Dendritic cell treated with granulocyte-macrophage colony-stimulating factor and Interleukin-4, amounts not matched to agents 40 ng/mL and 50 ng/mL, for 4 days (primary cell): ENCODE measurements at regions not wholly inside any gene's neighbourhood (a gene's known extent, or its start where the extent isn't known, plus 50 kb on each side); places are given as distances from the start of the nearest gene placed in this dataset.

Experiments used
- H3K27ac Mint-ChIP-seq: one replicate; pipeline ENCODE4 v1.8.0; 2022; ENCODE audit warnings: mild to moderate bottlenecking, mixed read lengths
- H3K27me3 Mint-ChIP-seq: one replicate; pipeline ENCODE4 v1.8.0; 2022; ENCODE audit warnings: mild to moderate bottlenecking, mixed read lengths
- H3K36me3 Mint-ChIP-seq: one replicate; pipeline ENCODE4 v1.8.0; 2022; ENCODE audit warnings: low read depth, mixed read lengths
- H3K4me1 Mint-ChIP-seq: one replicate; pipeline ENCODE4 v1.8.0; 2022; ENCODE audit warnings: low read depth, mixed read lengths
- H3K4me3 Mint-ChIP-seq: one replicate; pipeline ENCODE4 v1.8.0; 2022; ENCODE audit warnings: mild to moderate bottlenecking, moderate library complexity, mixed read lengths
- H3K9me3 Mint-ChIP-seq: one replicate; pipeline ENCODE4 v1.8.0; 2022; ENCODE audit warnings: mixed read lengths
- intact Hi-C: fragments of 100-400 bp; cut with micrococcal nuclease; formaldehyde crosslinking; loops from one replicate; pipeline ENCODE4 v1.15.0; 2022

DNA sequence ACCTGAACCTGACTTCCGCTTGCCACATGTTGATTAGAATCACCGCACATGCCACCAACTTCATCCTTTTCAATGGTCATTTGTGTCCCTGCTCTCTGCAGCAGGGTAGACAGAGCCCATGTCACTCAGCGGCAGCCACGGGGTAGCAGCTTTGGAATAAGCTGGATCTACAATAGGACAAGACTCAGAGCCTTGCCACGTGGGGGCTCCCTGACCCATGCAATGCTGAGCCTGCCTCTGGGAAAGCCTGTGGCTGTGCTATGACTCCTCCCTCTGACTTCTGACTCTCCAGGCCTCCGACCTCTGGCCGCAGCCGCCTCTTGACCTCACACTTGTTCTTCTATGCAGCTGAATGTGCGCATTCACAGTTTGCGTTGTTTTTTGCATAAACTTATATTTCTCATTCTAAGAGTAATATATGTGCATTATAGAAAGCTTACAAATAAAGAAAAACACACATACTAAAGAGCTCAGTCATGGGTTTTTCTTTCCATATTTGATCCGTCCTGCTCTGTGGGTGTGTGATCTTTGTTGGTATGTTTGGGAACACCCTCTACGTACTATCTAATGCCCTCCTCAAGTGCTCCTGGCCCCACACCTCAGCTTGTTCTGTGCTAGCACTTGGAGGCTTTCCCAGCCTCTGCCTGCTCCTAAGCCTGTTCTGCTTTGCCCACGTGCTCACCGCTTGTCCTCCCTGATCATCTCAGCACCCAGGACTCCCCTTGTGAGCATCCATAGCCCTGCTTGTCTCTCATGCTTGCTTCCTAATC, 198.0 kb upstream of the MKI67 start:
- Mint-ChIP-seq H3K4me1 (no peaks in the 10 kb centered on the region), H3K4me3 (no peak overlapping the region), H3K27me3 (no peaks in the 10 kb centered on the region), H3K36me3 (no peaks in the 10 kb centered on the region), H3K9me3 (no peaks in the 10 kb centered on the region), H3K27ac (no peak overlapping the region)
- intact Hi-C loops, result no loop called here

DNA sequence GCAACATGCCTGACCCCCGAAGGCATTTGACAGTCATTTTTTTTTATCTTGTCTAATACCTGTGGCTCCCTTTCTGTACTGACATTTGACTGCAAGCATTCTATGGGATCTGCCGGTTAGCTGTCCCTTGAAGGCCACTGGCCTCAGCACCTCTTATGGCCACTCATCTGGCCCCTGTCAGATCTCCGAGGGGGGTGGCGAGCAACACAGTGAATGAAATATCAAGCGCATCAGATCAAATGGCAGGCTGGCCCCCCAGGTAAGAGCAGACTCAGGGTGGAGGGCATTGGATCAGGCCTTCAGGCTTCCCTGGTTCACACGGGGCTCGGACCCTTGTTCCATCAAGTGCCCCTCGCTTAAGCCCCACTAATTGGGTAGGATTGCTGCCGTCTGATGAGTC, 199.6 kb upstream of the MKI67 start:
- no peaks in the 10 kb centered on the region for H3K4me1 Mint-ChIP-seq
- no peaks in the 10 kb centered on the region for H3K9me3 Mint-ChIP-seq
- no peak overlapping the region for H3K27ac Mint-ChIP-seq
- H3K27me3 Mint-ChIP-seq, result peaks cover 1% of the 10 kb centered on the region
- H3K4me3 Mint-ChIP-seq, result no peak overlapping the region
- intact Hi-C loops, result no loop called here
- H3K36me3 Mint-ChIP-seq, result no peaks in the 10 kb centered on the region

DNA sequence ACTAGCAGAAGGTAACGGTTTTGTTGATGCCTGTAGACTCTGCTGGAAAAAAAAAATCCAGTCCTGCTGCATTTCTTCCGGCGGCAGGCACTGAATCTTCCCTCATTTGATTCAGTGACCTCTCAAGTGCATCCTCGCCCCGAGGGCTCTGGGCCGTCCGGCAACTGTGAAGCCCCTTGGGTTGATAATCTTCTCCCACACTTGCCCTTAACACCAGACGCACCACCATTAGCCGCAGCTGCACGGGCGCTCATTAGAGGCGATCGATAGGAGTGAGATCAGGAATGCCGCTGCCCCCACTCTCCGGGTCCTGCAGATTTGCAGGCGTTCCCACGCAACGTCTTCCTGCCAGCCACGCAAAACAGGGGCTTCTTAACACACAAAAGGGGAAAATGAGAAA, 200.0 kb upstream of the MKI67 start:
- H3K27ac Mint-ChIP-seq, result no peak overlapping the region
- no peaks in the 10 kb centered on the region for H3K4me1 Mint-ChIP-seq
- H3K9me3 Mint-ChIP-seq, result no peaks in the 10 kb centered on the region
- H3K36me3 Mint-ChIP-seq, result no peaks in the 10 kb centered on the region
- intact Hi-C loops, result no loop called here
- H3K27me3 Mint-ChIP-seq, result peaks cover 2% of the 10 kb centered on the region
- no peak overlapping the region for H3K4me3 Mint-ChIP-seq

DNA sequence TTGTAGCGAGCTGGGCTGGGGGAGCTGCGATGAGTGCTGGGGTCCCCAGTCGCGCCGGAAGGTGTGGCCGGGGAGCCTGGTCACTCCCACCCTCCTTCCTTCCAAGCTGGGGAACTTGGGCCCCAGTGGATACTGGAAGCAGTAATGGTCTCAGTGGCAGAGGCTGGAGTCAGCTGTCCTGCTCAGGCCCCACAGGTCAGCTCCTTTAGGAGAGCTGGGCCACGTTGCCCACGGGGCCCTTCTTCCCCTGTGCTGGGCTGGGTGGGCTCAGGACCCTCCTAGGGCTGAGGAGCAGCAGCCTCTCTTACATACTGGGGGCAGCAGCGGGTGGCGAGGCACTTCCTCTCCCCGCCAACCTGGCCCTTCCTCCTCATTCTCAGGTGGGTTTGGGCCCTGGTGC, 200.6 kb upstream of the MKI67 start:
- H3K4me3 Mint-ChIP-seq, result no peak overlapping the region
- H3K27ac Mint-ChIP-seq, result no peak overlapping the region
- H3K27me3 Mint-ChIP-seq, result peaks cover 3% of the 10 kb centered on the region
- no peaks in the 10 kb centered on the region for H3K9me3 Mint-ChIP-seq
- intact Hi-C loops, result no loop called here
- no peaks in the 10 kb centered on the region for H3K36me3 Mint-ChIP-seq
- no peaks in the 10 kb centered on the region for H3K4me1 Mint-ChIP-seq

DNA sequence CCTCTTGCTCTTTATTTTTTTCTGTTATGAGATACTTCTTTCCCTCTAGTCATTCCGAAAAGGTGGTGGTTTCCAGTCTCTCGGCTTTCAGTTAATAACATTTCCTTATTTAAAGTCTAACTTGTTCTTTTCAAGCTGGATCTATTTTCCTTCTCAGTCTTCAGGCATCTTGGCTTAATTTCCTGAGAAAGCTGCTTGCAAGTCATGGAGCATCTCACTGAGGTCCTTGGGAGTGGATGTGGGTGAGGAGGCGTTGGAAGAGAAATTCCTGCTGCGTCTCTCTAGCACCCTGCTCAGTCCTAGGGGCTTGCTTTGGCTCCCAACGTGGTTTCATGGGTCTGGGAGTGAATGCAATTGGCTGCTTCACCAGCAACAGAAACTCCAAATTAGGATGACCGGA, 210.2 kb upstream of the MKI67 start:
- Mint-ChIP-seq H3K27me3 (no peaks in the 10 kb centered on the region), H3K9me3 (no peaks in the 10 kb centered on the region), H3K4me1 (no peaks in the 10 kb centered on the region), H3K27ac (no peak overlapping the region), H3K4me3 (no peak overlapping the region), H3K36me3 (no peaks in the 10 kb centered on the region)
- intact Hi-C loops, result no loop called here

DNA sequence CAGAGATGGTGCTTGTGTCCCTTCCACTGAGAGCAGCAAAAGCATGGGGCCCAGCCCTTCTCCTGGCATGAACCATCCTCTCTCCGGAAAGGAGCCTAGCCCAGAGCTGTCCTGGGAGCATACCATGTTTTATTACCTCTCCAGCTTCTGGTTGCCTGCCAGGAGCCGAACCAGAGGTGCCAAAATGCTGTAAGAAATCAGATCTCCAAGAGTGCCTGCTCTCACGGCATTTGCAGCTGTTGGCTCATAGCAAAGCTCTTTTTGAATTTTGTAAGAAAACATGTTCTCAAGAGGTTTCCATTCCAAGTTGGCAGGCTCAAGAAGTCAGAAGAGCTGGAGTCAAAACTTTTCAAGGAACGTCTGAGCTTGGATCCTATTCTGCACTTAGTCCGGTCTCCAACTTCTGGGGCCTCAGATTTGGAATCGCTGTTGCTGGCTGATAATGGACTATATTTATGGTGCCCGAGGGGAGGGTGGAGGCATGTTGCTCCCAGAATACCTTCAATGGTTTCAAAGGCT, 211.7 kb upstream of the MKI67 start:
- H3K4me3 Mint-ChIP-seq, result no peak overlapping the region
- no peaks in the 10 kb centered on the region for H3K9me3 Mint-ChIP-seq
- intact Hi-C loops, result no loop called here
- no peaks in the 10 kb centered on the region for H3K36me3 Mint-ChIP-seq
- H3K27ac Mint-ChIP-seq, result no peak overlapping the region
- no peaks in the 10 kb centered on the region for H3K27me3 Mint-ChIP-seq
- H3K4me1 Mint-ChIP-seq, result no peaks in the 10 kb centered on the region

DNA sequence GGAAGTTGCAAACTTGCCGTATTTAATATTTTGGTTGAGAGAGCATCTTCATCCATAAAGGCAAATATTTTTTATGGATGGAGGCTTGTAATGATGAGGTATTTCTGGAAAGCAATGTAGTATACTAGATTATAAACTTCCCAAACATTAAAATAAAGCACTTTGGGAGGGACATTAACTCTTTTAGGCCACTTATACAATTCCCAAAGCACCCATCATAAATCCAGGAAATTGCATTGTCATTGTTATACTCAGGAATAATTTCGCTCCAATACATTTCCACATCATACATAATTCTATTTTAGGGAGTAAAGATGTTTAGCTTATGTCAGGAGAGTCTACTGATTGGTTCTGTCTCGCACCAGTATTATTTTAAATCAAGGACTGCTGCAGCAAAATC, 212.7 kb upstream of the MKI67 start:
- Mint-ChIP-seq H3K4me1 (no peaks in the 10 kb centered on the region), H3K4me3 (no peak overlapping the region), H3K9me3 (no peaks in the 10 kb centered on the region), H3K36me3 (no peaks in the 10 kb centered on the region), H3K27me3 (no peaks in the 10 kb centered on the region), H3K27ac (no peak overlapping the region)
- intact Hi-C loops, result no loop called here

DNA sequence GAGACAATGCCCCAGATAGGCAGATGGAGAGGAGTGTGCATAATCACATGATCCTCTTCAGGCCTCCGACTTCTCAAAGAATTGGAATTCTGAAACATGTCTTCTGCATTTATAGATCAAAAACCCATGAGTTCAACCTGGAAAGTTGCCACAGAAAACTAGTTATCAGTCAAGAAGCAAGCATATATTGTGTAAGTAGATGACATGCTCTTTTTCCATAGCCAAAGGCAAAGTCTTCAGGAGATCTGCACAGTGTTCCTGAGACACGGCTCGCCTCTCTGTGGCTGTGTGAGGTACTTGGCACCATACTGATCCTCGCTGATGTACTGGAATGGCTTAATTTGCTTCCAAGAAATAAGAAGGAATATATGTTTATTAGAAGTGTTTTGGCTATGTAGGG, 213.5 kb upstream of the MKI67 start:
- H3K27me3 Mint-ChIP-seq, result no peaks in the 10 kb centered on the region
- no peaks in the 10 kb centered on the region for H3K4me1 Mint-ChIP-seq
- H3K36me3 Mint-ChIP-seq, result no peaks in the 10 kb centered on the region
- no peaks in the 10 kb centered on the region for H3K9me3 Mint-ChIP-seq
- H3K4me3 Mint-ChIP-seq, result no peak overlapping the region
- intact Hi-C loops, result no loop called here
- H3K27ac Mint-ChIP-seq, result no peak overlapping the region

DNA sequence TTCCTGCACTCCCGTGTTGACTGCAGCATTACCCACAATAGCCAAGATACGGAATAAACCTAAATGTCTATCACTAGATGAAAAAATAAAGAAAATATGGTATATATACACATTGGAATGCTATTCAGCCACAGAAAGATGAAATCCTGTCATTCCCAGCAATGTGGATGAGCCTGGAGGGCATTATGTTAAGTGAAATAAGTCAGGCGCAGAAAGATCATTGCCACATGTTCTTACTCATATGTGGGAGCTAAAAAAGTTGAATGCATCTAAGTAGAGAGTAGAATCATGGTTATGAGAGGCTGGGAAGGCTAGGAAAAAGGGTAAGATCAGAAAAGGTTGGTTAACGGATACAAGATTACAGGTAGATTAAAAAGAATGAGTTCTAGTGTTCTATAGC, 219.1 kb upstream of the MKI67 start:
- H3K36me3 Mint-ChIP-seq, result no peaks in the 10 kb centered on the region
- no peaks in the 10 kb centered on the region for H3K9me3 Mint-ChIP-seq
- no peak overlapping the region for H3K27ac Mint-ChIP-seq
- no peak overlapping the region for H3K4me3 Mint-ChIP-seq
- H3K4me1 Mint-ChIP-seq, result no peaks in the 10 kb centered on the region
- no peaks in the 10 kb centered on the region for H3K27me3 Mint-ChIP-seq
- intact Hi-C loops, result no loop called here

DNA sequence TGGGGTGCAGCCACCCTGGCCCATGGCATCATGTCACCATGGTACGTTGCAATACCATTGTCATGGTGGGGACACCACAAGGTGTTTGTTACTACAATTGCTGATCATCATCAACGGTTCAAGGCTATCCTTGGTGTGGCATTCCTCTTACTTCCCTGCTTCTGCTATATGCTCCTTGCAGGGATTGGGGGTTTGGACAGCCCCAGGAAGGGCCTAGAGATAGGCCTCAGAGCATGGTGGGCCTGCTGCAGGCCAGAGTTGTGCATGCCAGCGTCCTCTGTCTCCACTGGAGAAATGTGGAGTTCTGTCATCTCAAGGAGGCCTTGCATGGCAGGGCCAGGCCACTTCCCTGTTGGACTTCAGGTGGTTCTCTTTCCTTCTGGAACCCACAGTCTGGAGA, 234.6 kb upstream of the MKI67 start:
- H3K4me3 Mint-ChIP-seq, result no peak overlapping the region
- H3K36me3 Mint-ChIP-seq, result no peaks in the 10 kb centered on the region
- intact Hi-C loops, result no loop called here

DNA sequence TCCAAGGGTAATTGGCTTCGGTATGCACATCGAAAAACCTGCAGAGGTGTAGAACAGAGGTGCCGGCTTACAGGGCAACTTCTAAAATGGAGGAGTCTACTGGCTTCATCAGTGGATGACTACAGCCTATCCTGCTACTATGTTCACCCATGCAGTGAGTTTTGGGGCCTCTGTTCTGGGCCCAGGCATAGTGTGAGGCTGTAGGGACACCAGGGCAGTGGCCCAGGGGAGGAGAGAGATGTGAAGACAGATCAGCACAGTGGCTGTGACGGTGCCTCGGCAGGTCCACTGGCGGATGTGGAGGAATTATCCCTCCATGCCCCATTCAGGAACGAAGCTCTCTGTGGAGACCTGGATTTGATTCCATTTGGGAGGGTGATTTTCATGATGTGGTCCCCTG, 235.3 kb upstream of the MKI67 start:
- intact Hi-C loops, result no loop called here
- no peaks in the 10 kb centered on the region for H3K36me3 Mint-ChIP-seq
- H3K4me1 Mint-ChIP-seq, result no peaks in the 10 kb centered on the region
- H3K27me3 Mint-ChIP-seq, result no peaks in the 10 kb centered on the region
- no peaks in the 10 kb centered on the region for H3K9me3 Mint-ChIP-seq
- H3K4me3 Mint-ChIP-seq, result no peak overlapping the region
- no peak overlapping the region for H3K27ac Mint-ChIP-seq

More for the DNA sequence above, 234.6 kb upstream of the MKI67 start:
- Mint-ChIP-seq H3K27me3 (no peaks in the 10 kb centered on the region), H3K27ac (no peak overlapping the region), H3K4me1 (no peaks in the 10 kb centered on the region), H3K9me3 (no peaks in the 10 kb centered on the region)

DNA sequence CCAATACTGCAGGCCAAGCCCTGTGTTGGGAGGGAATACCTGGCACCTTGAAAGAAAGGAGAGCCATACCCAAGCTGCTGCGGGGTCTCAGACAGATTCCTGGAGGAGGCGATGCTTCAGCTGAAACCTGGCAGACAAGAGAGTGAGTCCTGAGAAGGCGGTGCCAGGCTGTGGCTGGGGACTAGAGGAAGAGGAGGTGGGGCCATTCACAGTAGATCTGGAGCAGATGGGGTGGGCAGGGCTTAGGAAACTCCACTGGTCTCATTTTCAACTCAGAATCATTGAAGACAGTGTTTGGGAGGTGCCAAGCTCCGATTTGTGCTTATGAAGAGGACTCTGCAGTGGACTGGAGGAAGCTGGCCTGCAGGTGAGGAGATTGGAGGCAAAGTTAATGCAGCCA, 236.3 kb upstream of the MKI67 start:
- Mint-ChIP-seq H3K27me3 (no peaks in the 10 kb centered on the region), H3K4me1 (no peaks in the 10 kb centered on the region), H3K4me3 (no peak overlapping the region), H3K36me3 (no peaks in the 10 kb centered on the region), H3K27ac (no peak overlapping the region), H3K9me3 (no peaks in the 10 kb centered on the region)
- intact Hi-C loops, result no loop called here

DNA sequence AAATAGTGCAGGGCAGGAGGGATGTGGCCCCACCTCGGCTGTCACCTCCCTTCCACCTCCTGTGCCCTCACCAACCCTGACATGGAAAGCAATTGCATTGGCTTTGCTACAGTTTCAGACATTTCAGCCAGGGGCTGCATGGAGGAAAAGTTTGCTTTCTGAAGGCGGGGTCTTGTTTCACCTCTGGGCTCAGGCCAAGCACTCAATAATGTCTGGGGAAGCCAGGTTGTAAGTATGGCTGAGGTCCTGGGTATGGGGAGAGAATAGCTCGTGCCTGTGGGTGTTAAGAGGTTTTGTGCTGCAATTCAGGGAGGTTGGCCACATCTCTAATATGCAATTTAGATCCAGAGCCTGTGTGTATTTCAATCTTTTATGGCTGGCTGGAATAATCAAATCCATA, 238.4 kb upstream of the MKI67 start:
- no peaks in the 10 kb centered on the region for H3K9me3 Mint-ChIP-seq
- no peak overlapping the region for H3K27ac Mint-ChIP-seq
- intact Hi-C loops, result no loop called here
- no peak overlapping the region for H3K4me3 Mint-ChIP-seq
- no peaks in the 10 kb centered on the region for H3K4me1 Mint-ChIP-seq
- H3K27me3 Mint-ChIP-seq, result no peaks in the 10 kb centered on the region
- H3K36me3 Mint-ChIP-seq, result no peaks in the 10 kb centered on the region

DNA sequence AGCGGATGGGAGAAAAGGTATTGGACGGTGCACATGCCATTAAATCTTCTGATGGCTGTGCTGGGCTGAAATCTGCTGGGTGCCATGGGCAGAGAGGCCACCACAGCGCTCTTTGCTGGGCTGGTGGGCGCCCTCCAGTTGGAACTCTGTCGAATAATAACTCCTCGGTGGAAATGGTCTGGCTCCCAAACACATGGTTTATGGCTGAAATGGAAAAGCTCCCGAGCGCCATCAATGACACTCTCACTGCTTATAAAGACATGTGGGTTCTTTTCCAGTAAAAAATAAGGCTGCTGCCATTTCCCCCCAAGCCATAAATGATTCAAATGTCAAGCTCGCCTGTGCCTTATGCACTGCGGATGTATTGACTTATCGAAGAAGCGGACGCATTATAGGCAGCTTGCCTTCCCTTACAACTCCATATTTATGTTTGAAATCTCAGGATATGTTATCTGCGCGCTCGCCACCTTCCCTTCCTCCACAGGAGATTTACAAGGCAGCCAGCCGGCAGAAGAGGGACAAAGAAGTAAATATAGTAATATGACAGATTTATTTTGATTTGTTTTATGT, 239.0 kb upstream of the MKI67 start:
- H3K9me3 Mint-ChIP-seq, result no peaks in the 10 kb centered on the region

DNA sequence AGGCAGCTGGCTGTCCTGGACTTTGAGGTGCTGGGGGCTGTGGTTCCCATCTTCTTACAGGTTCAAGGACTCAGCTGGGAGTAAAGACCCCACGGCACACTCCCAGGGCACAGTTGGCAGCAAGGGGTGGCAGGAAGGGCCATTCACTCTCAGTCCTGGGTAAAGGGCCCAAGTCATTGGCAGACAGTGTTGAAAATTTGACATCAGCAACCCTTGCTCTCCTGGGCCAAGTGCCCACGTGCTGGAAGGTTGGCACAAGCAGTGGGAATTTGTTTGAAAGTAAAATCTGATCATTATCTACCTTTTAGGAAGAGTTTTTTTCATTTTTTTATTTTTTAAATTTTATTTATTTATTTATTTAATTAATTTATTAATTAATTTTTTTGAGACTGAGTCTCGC, 241.6 kb upstream of the MKI67 start:
- Mint-ChIP-seq H3K4me3 (no peak overlapping the region), H3K27me3 (no peaks in the 10 kb centered on the region), H3K4me1 (no peaks in the 10 kb centered on the region), H3K9me3 (no peaks in the 10 kb centered on the region), H3K27ac (no peak overlapping the region), H3K36me3 (no peaks in the 10 kb centered on the region)
- intact Hi-C loops, result no loop called here

More for the DNA sequence above, 239.0 kb upstream of the MKI67 start:
- Mint-ChIP-seq H3K4me3 (no peak overlapping the region), H3K27ac (no peak overlapping the region), H3K27me3 (no peaks in the 10 kb centered on the region), H3K36me3 (no peaks in the 10 kb centered on the region), H3K4me1 (no peaks in the 10 kb centered on the region)
- intact Hi-C loops, result no loop called here
